NCI-H2029 treated with DMSO at 0.1 percent for 48 hours (cell line): ENCODE measurements at regions not wholly inside any gene's neighbourhood (a gene's known extent, or its start where the extent isn't known, plus 50 kb on each side); places are given as distances from the start of the nearest gene placed in this dataset.
A peak's percentile ranks its signal among the peaks of the same experiment; 100 is the strongest.

ENCODE experiments used
- DNase-seq: peaks from one replicate; lab custom pipeline; 2025; lab: John Stamatoyannopoulos, UW

DNA sequence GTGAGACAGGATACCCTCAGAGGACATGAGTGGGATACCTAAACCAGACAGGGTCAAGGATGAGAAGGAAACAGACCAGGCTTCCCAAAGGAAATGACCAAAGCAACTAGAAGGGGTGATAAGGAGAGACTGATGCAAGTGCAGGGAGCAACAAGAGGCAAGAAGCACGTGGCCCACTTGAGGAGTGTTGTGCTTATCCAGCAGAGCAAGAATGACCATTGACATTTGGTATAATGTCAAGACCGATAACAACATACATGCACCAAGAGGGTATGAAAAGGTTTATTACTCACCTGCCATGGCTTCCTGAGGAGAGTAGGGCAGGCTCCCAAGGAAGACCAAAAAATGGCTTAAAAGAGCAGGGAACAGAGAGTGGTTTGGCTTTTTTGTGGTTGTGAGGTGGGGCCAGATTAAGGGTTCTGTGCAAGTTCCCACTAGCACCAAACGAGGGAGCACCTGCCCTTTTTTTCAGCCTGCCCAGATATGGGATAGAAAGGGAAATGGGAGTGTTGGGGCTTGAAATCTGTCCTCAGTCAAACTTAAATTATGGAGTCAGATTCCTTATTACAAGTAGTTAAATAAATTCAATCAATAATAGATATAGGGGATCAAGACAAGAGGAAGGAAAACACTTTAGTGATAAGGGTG, 513.6 kb downstream of the RASEF start:
- no peak for DNase-seq

DNA sequence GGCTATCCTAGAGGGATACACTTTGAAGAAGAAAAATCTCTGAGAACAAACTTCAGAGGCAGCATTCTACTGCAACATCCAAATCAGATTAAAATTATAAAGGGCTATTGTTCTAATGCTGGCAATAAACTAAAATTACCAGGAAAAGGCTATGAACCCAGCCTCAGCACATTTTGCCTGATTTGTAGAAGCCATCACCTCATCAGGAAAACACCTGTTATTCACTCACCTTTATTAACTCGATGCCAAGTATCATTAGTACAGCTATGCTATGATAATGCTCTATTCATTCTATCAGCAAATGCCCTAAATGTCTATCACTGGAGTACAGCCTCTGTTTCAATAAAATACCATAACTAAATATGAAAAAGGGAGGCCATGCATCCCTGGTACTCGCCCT, 510.2 kb downstream of the RASEF start:
- no peak for DNase-seq

DNA sequence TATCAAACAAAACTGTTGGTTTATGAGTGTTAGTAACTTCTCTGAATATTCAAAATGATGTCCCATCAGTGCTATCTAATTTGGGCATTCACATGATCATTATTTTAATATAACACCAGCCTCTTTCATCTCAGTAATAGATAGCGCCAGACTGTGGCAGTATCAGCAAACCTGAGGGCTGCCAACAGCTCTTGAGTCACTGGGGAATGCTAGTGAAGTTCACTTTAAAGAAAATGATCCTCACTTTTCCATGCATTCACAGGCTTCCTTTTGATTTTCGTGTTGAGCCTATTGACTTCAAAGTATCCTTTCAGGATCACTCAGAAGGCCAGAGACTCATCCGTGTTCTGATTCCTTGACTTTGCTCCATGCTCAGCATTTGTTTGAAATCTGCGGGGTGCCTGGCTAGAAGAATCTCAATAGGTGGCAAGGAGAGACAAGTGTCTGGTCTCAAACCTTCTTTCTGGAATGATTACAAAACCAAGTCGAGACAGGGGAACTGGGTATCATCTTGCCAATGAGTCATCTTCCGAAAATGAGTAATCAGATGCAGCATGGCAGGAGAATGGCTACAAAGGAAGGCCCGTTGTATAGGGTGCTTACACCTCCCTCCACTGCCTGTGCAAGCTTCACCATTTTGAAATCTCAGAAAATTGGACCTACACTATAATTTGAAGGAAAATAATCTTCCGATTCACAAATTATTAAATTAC, 509.1 kb downstream of the RASEF start:
- no peak for DNase-seq

DNA sequence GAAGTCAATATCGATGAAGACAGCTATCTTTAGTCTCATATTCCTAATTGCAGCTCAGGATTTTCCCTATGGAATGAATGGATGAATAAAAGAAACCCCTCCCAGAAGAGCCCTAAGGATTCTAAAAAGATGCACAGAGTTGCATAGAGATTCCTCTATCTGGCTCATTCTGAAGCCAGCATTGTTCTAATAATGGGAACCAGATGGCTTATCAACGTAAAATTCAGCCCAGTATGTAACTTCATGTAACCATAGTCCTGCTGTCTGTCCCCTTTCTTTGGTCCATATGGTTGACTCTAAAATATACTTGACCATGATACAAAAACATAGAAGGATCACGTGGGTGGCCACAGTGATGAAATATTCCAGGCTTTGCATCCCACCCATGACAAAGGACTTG, 508.6 kb downstream of the RASEF start:
- DNase-seq = no peak

DNA sequence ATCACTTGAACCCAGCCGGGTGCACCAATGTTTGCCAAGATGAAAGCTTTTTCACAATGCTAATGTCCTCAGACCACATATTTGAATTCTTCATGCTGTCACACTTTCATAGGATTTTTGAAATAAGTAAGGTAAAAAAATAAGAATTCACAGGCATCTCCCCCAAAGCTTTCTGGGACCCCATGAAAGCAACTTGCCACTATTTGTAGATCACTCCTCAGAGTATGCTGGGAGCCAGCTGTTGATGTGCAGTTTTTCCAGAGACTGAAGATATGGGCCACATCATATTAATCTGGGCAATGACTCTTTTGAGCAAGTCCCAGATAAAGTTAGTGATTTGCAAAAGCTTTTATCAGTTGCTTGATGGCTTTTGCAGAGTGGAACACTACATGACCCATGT, 507.9 kb downstream of the RASEF start:
- no peak for DNase-seq

DNA sequence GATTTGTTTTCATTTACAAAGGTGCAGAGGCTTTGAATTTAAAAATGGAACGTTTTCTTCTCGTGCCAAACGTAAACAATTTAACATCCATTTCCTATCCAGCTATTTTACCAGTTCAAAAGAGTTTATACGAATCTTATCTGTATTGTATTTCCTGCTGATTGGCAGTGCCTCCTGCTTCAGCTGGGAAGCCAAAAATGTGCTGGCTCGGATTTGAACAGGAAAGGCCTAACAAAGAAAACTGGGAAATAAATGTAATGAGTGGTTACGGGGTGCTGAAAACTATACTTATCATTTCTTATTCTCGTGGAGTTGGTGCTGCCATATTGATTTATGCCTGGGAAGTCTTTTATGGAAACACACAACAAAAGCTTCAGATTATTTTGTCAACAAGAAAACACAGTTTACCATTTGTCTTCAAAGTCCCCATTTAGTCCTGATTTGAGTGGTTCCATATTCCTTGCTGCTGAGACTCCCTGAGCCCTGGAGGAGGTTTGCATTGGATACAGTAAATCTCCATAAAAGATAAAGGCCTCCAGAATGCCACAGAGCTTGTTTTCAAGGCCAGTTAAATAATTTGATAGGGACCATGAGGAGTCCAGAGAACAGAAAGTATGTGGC, 507.4 kb downstream of the RASEF start:
- no peak for DNase-seq

DNA sequence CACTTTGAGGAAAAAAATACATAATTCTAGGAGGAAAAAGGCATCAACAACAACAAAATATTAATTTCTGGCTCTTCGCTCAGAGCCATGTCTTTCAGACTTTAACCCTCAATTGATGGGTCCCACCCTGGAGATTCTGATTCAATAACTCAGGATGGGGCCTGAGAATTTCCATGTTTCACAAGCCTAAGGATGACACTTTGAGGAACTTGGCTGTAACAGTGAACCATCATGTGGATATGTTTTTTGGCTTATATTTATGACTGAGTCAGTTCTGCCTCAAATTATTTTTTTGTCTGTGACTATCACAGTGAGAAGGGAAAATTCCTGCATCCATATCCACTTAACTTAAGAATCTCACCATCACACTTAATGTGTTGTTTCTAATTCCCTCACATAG, 504.6 kb downstream of the RASEF start:
- no peak for DNase-seq

DNA sequence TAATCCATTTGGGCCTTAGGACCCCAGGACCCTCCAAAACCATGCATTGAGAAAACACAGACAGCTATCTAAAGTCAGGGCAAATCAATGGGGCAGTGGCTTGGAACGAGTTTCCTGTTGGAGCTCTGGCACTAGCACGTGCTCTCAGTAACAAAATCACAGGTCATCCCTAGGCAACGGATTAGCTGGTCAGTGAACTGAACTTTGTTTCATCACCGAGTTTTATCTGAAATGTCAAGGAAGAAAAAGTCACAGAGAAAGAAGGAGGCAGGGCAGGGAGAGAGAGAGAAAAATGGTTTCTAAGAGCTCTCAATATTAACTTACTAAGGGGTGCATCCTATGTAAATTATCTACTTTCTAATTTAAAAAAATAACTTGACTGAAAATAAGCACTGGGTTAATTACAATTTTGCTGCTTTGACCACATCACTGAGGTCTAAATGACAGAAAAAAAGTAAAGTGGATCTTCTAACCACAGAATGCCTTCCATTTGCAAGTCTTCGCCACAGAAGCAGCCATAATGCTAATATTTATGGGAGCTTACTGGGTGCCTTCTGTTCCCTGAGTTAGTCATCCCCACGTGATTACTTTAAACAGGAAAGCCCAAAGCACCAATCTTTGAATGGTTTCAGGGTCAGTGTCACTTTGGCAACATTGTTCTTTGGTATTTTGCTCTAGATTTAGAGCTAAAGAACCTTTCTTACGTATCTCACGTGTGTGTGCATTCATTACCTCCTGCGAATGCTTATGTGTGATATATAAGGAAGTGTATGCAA, 503.9 kb downstream of the RASEF start:
- DNase-seq = no peak

DNA sequence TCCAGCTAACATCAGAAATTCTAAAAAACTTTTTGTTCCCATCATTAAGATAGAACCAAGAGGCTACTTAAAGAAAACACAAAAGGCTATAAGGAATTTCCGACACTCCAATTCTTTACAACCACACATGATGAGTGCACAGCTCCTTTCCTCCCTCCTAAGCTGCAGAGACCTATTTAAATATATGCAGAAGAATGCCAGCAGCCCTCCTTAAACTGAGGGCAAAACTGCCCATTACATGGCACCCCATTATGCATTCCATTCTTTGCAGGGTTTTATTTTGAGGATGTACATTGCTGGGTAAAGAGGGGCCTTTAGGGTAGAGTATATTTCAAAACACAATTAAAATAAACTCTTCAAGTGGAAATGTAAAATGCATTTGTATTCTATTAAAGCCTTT, 502.9 kb downstream of the RASEF start:
- DNase-seq = no peak

DNA sequence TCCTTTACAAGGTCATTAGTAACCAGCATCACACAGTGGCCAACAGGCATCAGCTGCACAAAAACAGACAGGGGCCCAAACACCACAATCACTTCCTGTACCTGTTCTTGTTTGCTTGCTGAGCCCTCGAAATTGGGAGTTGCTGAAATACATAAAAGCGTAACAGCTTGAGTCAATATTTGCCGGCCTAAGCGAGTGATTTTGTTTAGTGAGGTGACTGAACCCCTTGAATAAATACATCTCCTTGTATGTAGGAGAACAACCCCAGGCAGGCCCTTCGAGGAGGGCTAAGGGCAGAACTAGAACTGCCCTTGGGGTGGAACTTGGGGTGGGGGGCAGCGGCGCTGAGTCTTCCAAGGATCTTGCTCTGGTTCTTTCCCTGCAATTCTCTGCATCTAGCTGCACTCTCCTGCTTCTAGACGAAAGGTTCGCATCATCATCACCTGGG, 502.5 kb downstream of the RASEF start:
- peak; percentile 91 for DNase-seq

DNA sequence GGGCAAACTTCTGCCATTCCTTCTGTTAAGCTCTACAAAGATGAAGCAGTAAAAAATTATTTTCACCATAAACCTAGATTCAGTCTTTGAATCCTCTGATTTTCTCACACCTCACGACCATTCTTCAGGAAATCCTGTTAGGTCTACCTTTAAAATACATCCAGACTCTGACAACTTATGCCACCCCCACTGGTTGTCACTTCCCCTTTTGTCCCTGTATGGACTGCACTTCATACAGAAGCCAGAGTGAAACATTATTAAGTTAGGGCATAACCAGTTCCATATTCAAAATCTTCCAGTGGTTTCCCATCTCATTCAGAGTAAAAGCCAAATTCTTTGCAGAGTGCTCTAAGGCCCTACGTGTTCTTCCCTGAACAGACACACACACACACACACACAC, 499.8 kb downstream of the RASEF start:
- DNase-seq = no peak

DNA sequence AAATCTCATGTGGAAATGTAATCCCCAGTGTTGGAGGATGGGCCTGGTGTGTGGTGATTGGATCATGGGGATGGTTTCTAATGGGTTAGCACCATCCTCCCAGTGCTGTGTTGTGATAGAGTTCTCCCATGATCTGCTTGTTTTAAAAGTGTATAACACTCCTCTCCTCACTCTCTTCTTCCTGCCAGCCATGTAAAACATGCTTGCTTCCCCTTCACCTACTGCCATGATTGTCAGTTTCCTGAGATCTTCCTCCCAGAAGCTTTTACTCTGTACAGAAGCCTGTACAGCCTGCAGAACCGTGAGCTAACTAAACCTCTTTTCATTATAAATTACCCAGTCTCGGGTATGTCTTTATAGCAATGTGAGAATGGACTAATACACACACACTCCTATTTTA, 499.1 kb downstream of the RASEF start:
- DNase-seq = no peak

DNA sequence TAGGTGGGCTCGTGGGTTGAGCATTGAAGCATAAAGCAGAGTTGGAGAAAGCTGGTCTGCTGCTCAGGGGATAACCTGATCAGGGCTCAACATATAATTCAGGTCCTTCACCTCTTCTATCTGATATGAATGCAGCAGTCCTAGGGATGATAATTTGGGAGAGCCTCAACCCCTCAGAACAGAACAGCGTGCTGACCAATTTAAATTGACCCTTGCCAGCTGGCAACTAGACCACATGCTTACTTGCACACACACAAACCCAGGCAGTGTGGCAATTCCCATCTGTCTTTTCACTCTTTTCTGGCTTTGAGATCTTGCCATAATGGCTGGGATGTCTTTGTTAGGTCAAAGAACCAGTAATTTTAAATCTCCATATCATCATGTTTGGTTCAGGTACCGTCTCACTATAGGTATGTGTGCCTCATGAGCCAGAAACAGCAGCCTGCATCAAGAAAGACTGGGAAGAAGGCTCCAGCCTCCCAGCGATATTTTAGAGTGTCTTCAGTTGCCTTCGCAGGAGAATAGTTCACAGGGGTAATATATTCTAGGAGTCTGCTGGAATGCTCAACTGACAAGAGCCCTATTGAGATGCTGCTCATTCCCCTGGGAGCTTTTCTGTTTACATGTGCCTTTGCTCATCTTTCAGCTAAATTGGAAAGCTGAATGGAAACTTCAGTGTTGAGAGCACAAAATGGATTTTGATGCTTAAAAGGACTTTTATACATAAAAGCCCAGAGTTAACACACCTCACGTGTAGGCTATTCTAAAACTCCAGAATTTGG, 497.6 kb downstream of the RASEF start:
- no peak for DNase-seq

DNA sequence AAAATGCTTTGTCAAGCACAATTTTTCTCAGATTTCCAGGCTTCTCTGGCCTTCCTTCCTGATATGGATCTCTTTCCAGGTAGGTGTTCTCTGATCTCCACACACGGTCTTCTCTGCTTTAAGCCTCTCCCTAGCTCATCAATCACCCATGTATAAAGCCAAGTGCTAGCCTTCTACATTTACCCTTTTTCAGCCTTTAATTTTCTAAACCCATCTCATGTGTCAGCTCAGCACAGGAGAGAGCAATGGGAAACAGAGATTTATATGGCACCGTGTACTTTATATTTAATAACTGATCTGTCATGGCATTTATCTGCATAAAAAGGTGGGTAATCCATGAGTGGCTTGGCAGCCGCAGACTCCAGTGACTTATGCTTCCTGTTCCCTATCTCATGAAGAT, 495.0 kb downstream of the RASEF start:
- no peak for DNase-seq

DNA sequence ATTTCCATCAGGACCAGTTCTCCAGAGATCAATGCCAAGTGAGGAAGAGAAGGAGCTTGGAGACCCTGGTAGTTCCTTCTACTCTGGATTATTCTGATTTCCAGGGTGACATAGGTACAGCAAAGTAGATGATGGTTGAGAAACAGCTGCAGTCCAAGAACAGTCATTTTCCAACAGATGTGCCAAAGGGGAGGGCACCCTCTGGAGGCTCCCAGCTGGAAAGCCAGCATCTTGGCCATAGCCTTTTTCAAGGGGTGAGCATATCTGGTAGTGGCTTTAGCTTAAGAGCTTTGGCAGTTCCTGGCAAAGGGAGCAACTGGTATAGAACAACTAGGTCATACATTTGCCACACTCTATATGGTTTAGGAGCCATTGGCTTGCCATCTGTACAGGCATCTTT, 492.7 kb downstream of the RASEF start:
- no peak for DNase-seq

DNA sequence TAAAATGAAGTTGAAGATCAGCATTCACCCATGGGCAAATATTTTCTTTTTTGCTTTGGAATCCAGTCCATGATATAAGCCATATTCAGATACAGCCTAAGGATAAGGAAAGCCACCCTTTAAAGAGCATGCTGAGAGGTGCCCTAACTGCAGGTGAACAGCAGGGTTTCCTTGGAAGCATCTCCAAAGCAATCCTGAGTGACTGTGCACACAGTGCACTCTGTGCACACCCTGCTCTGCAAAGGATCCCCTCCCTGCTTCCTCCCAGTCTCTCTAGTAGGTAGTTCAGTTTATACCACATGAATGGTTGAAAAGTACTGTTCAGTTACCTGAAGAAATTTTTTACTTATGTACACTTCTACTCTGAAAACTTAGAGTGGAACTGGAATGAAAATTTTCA, 491.4 kb downstream of the RASEF start:
- no peak for DNase-seq

DNA sequence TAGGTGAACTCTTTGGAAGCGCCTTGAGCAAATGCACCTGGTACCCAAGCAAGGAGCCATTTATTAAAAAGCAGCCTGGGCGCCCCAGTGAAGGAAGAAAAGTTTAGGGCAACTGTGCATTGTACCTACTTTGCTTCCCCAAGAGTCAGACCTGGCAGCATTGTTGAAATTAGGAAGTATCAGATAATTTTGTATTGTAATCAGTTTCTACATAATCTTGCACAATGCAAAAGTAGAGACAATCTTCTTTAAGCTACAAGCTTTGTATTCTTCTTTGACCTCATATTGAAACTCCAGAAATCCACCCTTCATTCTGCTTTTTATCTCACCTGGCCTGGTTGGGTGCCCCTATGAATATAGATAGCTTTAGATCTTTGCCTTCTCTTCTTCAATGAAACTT, 490.8 kb downstream of the RASEF start:
- DNase-seq = no peak

DNA sequence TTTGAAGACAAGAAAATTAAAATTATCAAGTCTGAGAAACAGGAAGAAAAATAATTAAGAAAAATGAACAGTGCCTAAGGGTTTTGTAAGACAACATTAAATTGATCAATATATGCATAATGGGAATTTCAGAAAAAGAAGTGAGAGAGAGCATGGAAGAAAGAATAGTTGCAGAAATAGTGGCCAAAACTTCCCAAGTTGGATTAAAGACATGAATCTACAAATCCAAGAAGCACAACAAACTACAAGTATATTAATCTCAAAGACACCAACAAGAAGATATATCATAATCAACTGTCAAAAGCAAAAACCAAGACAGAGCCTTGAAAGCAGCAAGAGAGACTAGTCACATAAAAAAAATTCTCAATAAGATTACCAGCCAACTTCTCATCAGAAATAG, 488.0 kb downstream of the RASEF start:
- no peak for DNase-seq

DNA sequence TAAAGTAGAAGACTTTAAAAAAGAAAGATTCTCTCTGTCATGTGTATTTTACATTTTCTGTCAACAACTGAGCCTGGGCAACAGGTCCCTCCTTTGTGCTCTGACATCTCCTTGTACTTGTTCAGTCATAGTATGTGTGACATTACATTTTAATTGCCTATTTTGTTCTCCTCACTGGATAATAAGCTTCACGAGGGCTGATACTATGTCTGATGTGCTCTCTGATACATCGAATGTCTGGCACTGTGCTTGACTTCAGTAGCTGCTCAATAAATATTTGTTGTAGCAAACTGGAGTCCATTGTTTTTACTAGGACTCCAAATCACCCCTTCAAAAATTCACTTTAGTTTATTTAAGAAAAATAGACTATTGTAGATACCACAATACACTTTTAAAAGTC, 482.0 kb downstream of the RASEF start:
- no peak for DNase-seq

DNA sequence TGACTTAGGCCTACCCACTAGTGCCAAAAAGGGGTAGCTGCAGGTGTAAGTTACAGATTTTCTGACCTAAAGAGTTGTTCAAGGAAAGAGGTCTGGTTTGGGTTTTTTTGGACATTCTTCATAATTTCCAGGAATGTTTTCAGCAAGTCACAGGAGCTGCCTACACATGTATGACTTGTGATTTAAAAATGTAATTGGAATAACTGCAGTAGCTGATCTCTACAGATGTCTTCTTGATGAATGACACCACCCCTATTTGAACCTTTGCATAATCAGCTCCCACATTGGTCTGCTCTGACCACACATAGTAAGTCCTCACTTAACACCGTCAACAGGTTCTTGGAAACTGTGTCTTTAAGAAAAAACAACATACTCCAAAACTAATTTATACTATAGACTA, 481.4 kb downstream of the RASEF start:
- no peak for DNase-seq

DNA sequence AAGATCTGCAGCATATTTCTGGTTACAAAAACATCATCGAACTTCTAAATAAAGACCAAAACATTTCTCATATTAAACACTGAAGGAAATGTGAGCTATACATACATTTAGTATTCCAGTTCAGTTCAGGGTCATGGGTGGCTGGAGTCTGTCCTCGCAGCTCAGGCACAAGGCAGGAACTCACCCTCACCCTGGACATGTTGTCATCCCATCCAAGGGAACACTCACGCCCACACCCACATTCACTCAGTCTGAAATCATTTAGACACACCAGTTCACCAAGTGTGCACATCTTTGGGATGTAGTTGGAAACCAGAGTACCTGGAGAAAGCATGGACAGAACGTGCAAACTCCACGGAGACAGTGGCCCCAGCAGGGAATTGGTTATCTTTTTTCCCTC, 481.0 kb downstream of the RASEF start:
- DNase-seq = no peak

DNA sequence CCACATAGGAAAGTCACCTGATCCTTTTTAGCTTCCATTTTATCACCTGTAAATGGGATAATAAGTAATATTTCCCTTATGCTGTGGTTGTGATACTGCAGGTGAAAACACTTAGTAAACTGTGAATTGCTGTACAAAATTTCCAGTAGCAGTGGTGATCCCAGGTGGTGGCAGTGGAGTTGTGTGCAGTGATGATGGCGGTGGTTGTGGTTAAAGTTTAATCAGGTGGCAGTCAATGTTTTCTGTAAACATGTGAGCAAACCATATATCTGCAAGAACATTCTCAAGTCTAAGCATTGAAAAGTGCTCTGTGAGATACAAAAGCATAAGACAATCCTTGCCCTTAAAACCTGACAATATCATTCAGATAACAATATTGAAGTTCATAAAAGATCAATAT, 480.2 kb downstream of the RASEF start:
- DNase-seq = no peak
